ENCODE measurements at regions not wholly inside any gene's neighbourhood (a gene's known extent, or its start where the extent isn't known, plus 50 kb on each side); places are given as distances from the start of the nearest gene placed in this dataset.

DNA sequence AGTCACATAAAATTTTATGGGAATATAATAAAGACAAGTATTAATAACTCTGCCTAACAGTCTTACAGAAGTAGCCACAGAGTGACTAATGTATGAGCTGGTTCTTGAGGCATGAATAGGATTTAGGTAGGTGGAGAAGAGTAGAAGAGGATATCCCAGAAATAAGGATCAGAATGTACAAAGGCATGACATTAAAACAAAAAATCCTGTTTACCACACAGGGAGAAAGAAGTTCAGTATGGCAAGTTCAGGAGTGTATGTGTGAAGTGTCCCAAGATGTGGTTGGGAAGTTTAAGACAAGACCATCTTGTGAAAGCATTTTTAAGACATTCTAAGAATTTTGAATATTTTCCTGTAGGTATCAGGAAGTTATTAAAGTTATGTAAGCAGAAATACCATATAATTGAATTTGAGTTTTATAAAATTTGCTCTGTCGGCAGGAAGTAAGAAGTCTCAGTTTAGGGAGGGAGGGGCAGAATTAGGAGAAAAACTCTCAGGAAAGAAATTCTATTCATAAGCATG is 64.7 kb upstream of the CAV2 start:
- ChIA-PET CTCF (ENCODE audit: unreplicated experiment) (no interaction called here), POLR2A (no interaction called here)
- TF ChIP-seq, protein P1, sequence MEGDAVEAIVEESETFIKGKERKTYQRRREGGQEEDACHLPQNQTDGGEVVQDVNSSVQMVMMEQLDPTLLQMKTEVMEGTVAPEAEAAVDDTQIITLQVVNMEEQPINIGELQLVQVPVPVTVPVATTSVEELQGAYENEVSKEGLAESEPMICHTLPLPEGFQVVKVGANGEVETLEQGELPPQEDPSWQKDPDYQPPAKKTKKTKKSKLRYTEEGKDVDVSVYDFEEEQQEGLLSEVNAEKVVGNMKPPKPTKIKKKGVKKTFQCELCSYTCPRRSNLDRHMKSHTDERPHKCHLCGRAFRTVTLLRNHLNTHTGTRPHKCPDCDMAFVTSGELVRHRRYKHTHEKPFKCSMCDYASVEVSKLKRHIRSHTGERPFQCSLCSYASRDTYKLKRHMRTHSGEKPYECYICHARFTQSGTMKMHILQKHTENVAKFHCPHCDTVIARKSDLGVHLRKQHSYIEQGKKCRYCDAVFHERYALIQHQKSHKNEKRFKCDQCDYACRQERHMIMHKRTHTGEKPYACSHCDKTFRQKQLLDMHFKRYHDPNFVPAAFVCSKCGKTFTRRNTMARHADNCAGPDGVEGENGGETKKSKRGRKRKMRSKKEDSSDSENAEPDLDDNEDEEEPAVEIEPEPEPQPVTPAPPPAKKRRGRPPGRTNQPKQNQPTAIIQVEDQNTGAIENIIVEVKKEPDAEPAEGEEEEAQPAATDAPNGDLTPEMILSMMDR (conservative IDR thresholded peaks at IDR 0.05; ENCODE audit: low read length) = no peak
- no peak for TF ChIP-seq EZH2phosphoT487 (IDR thresholded peaks at IDR 0.05; ENCODE audit: borderline replicate concordance, low read depth, low read length)
- intact Hi-C loops (cut with micrococcal nuclease; ENCODE audit: unreplicated experiment) = no loop called here
- H3K9me3 ChIP-seq (ENCODE audit: low read length) = no peaks in the 10 kb centered on the region
- H3K79me2 ChIP-seq (ENCODE audit: insufficient read depth, low read depth, low read length) = no peaks in the 10 kb centered on the region
- BruUV-seq (replicated peaks) = no TSS peak
- no peaks in the 10 kb centered on the region for H4K20me1 ChIP-seq (ENCODE audit: insufficient read depth, low read length)
- H3K36me3 ChIP-seq (ENCODE audit: insufficient read depth, low read length) = no peaks in the 10 kb centered on the region
- H3K4me2 ChIP-seq (ENCODE audit: low read length) = no peak overlapping the region
- no peak for DNase-seq (ENCODE audit: low spot score)
- no peak overlapping the region for H2AFZ ChIP-seq (ENCODE audit: low read length)
- H3K9me2 ChIP-seq (ENCODE audit: insufficient read depth, low read length) = no peaks in the 10 kb centered on the region
- no peaks in the 10 kb centered on the region for H3K4me1 ChIP-seq (ENCODE audit: insufficient read depth, low read length, poor library complexity, severe bottlenecking)
- H3K27ac ChIP-seq (ENCODE audit: low read depth, low read length, poor library complexity, severe bottlenecking) = no peak overlapping the region
- no peak overlapping the region for H3K4me3 ChIP-seq (ENCODE audit: low read depth, low read length, poor library complexity, severe bottlenecking)

DNA sequence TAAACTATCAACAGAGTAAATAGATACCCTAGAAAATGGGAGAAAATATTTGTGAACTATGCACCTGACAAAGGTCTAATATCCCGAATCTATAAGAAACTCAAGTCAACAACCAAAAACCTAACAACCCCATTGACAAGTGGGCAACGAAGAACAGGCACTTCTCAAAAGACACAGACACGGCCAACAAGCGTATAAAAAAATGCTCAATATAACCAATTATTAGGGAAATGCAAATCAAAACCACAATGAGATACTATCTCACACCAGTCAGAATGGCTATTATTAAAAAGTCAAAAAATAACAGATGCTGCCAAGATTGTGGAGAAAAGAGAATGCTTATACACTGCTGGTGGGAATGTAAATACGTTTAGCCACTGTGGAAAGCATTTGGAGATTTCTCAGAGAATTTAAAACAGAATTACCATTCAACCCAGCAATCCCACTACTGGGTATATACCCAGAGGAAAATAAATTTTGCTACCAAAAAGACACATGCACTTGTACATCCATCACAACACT is 63.2 kb upstream of the CAV2 start:
- no peaks in the 10 kb centered on the region for H3K36me3 ChIP-seq (ENCODE audit: insufficient read depth, low read length)
- CTCF ChIA-PET (ENCODE audit: unreplicated experiment) = no interaction called here
- H3K27ac ChIP-seq (ENCODE audit: low read depth, low read length, poor library complexity, severe bottlenecking) = no peak overlapping the region
- no peak overlapping the region for H3K4me2 ChIP-seq (ENCODE audit: low read length)
- intact Hi-C loops (cut with micrococcal nuclease; ENCODE audit: unreplicated experiment) = no loop called here
- no peak for DNase-seq (ENCODE audit: low spot score)
- H3K9me3 ChIP-seq (ENCODE audit: low read length) = no peaks in the 10 kb centered on the region
- no peak overlapping the region for H2AFZ ChIP-seq (ENCODE audit: low read length)
- BruUV-seq (replicated peaks) = no TSS peak
- POLR2A ChIA-PET = no interaction called here
- H3K4me1 ChIP-seq (ENCODE audit: insufficient read depth, low read length, poor library complexity, severe bottlenecking) = no peaks in the 10 kb centered on the region
- no peak overlapping the region for H3K4me3 ChIP-seq (ENCODE audit: low read depth, low read length, poor library complexity, severe bottlenecking)
- no peak for TF ChIP-seq EZH2phosphoT487 (IDR thresholded peaks at IDR 0.05; ENCODE audit: borderline replicate concordance, low read depth, low read length)
- TF ChIP-seq, protein P1 (conservative IDR thresholded peaks at IDR 0.05; ENCODE audit: low read length) = no peak
- no peaks in the 10 kb centered on the region for H4K20me1 ChIP-seq (ENCODE audit: insufficient read depth, low read length)
- H3K79me2 ChIP-seq (ENCODE audit: insufficient read depth, low read depth, low read length) = no peaks in the 10 kb centered on the region
- no peaks in the 10 kb centered on the region for H3K9me2 ChIP-seq (ENCODE audit: insufficient read depth, low read length)

DNA sequence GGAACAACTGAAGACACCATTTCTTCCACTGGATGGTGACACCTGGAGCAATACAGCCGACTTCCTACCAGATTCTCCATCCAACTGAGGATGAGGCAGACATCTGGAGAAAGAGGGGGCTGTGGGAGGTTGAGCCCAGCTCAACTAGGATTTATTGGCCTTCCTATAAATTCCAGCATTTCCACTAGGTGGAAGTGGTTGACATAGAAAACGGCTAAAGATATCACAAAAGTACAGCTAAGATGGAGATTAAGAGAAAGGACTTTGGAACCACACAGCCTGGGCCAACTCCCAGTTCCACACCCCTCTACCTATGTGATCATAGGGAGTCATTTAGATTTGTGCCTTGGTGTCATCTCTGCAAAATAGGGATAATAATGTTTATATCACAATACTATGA is 61.3 kb upstream of the CAV2 start:
- no peaks in the 10 kb centered on the region for H3K4me1 ChIP-seq (ENCODE audit: insufficient read depth, low read length, poor library complexity, severe bottlenecking)
- H3K4me3 ChIP-seq (ENCODE audit: low read depth, low read length, poor library complexity, severe bottlenecking) = no peak overlapping the region
- TF ChIP-seq, protein P1 (conservative IDR thresholded peaks at IDR 0.05; ENCODE audit: low read length) = no peak
- no peak for TF ChIP-seq EZH2phosphoT487 (IDR thresholded peaks at IDR 0.05; ENCODE audit: borderline replicate concordance, low read depth, low read length)
- no peaks in the 10 kb centered on the region for H4K20me1 ChIP-seq (ENCODE audit: insufficient read depth, low read length)
- H3K36me3 ChIP-seq (ENCODE audit: insufficient read depth, low read length) = no peaks in the 10 kb centered on the region
- H3K4me2 ChIP-seq (ENCODE audit: low read length) = no peak overlapping the region
- no peaks in the 10 kb centered on the region for H3K9me2 ChIP-seq (ENCODE audit: insufficient read depth, low read length)
- no peak for DNase-seq (ENCODE audit: low spot score)
- BruUV-seq (replicated peaks) = no TSS peak
- intact Hi-C loops (cut with micrococcal nuclease; ENCODE audit: unreplicated experiment) = no loop called here
- ChIA-PET CTCF (ENCODE audit: unreplicated experiment) (no interaction called here), POLR2A (no interaction called here)
- no peaks in the 10 kb centered on the region for H3K79me2 ChIP-seq (ENCODE audit: insufficient read depth, low read depth, low read length)
- H3K27ac ChIP-seq (ENCODE audit: low read depth, low read length, poor library complexity, severe bottlenecking) = no peak overlapping the region
- H3K9me3 ChIP-seq (ENCODE audit: low read length) = no peaks in the 10 kb centered on the region
- H2AFZ ChIP-seq (ENCODE audit: low read length) = no peak overlapping the region

Measured in OCI-LY7 (cell line).